Tibial nerve (tissue), 4 donors: ENCODE measurements at regions not wholly inside any gene's neighbourhood (a gene's known extent, or its start where the extent isn't known, plus 50 kb on each side); places are given as distances from the start of the nearest gene placed in this dataset.

Experiments
- EP300 ChIP-seq, 2 donors: sonication (generic); formaldehyde crosslinking; IDR thresholded peaks; one replicate each; pipeline ENCODE4 v1.6.1; 2017; ENCODE audit warnings: antibody characterized with exemption in 2 of 2, mild to moderate bottlenecking in 1 of 2
- TF ChIP-seq, protein P1 (sequence below), 5 experiments: fragments of 200-600 bp in 3 of 5; fragments of 450-650 bp in 2 of 5; sonication (generic) in 3 of 5; IDR thresholded peaks; one replicate each; pipeline ENCODE4 v1.5.1; 2016 to 2019; ENCODE audit warnings: antibody characterized with exemption in 5 of 5, mild to moderate bottlenecking in 3 of 5, moderate library complexity in 2 of 5

DNA sequence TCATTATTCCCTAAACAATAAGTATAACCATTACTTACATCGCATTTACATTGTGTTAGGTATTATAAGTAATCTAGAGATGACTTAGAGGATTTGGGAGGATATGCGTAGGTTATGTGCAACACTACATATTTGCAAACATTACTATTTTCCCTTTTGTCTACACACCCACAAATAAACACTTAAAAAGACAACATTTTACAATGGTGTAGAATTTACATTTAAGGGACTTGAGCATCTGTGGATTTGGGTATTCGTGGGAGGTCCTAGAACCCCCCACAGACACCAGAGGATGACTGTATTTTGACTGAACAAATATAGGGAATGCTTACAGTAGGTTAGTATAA lies 220.2 kb upstream of the MYO3A start:
- TF ChIP-seq, protein P1, sequence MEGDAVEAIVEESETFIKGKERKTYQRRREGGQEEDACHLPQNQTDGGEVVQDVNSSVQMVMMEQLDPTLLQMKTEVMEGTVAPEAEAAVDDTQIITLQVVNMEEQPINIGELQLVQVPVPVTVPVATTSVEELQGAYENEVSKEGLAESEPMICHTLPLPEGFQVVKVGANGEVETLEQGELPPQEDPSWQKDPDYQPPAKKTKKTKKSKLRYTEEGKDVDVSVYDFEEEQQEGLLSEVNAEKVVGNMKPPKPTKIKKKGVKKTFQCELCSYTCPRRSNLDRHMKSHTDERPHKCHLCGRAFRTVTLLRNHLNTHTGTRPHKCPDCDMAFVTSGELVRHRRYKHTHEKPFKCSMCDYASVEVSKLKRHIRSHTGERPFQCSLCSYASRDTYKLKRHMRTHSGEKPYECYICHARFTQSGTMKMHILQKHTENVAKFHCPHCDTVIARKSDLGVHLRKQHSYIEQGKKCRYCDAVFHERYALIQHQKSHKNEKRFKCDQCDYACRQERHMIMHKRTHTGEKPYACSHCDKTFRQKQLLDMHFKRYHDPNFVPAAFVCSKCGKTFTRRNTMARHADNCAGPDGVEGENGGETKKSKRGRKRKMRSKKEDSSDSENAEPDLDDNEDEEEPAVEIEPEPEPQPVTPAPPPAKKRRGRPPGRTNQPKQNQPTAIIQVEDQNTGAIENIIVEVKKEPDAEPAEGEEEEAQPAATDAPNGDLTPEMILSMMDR (IDR thresholded peaks at IDR 0.05): no peak
- TF ChIP-seq EP300 (IDR thresholded peaks at IDR 0.05): no peak
